ENCODE measurements at regions not wholly inside any gene's neighbourhood (a gene's known extent, or its start where the extent isn't known, plus 50 kb on each side); places are given as distances from the start of the nearest gene placed in this dataset.

GRCh38 chr4:104727643-104728042 lies 232.9 kb upstream of the CXXC4 start:
- TF ChIP-seq, protein P1, sequence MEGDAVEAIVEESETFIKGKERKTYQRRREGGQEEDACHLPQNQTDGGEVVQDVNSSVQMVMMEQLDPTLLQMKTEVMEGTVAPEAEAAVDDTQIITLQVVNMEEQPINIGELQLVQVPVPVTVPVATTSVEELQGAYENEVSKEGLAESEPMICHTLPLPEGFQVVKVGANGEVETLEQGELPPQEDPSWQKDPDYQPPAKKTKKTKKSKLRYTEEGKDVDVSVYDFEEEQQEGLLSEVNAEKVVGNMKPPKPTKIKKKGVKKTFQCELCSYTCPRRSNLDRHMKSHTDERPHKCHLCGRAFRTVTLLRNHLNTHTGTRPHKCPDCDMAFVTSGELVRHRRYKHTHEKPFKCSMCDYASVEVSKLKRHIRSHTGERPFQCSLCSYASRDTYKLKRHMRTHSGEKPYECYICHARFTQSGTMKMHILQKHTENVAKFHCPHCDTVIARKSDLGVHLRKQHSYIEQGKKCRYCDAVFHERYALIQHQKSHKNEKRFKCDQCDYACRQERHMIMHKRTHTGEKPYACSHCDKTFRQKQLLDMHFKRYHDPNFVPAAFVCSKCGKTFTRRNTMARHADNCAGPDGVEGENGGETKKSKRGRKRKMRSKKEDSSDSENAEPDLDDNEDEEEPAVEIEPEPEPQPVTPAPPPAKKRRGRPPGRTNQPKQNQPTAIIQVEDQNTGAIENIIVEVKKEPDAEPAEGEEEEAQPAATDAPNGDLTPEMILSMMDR (IDR thresholded peaks at IDR 0.05; ENCODE audit: borderline replicate concordance, extremely low read depth, low read length, poor library complexity, severe bottlenecking) = no peak
- TF ChIP-seq EZH2 (IDR thresholded peaks at IDR 0.05; ENCODE audit: borderline replicate concordance, low read depth, low read length, severe bottlenecking) = no peak
- Histone ChIP-seq H3K4me3 (ENCODE audit: low read depth in 1 of 2, low read length in 2 of 2) (no peak overlapping the region), H3K36me3 (ENCODE audit: insufficient read depth, low read length) (no peaks in the 10 kb centered on the region), H3K4me2 (ENCODE audit: insufficient read depth, low read length) (no peak overlapping the region), H3K27ac (ENCODE audit: low read length) (no peak overlapping the region), H3K27me3 (ENCODE audit: insufficient read depth, low read length, poor library complexity) (no peaks in the 10 kb centered on the region), H3K9ac (ENCODE audit: low read depth, low read length) (no peak overlapping the region), H3K79me2 (ENCODE audit: insufficient read depth, low read length) (no peaks in the 10 kb centered on the region), H4K20me1 (ENCODE audit: insufficient read depth, low read length) (no peaks in the 10 kb centered on the region), H3K4me1 (ENCODE audit: insufficient read depth, low read length) (no peaks in the 10 kb centered on the region), H3K9me3 (ENCODE audit: insufficient read depth, low read length, severe bottlenecking) (no peaks in the 10 kb centered on the region), H2AFZ (ENCODE audit: low read depth, low read length) (no peak overlapping the region)
- ATAC-seq (ENCODE audit: insufficient read depth, low read depth) (no peak), DNase-seq (no peak)

DNA sequence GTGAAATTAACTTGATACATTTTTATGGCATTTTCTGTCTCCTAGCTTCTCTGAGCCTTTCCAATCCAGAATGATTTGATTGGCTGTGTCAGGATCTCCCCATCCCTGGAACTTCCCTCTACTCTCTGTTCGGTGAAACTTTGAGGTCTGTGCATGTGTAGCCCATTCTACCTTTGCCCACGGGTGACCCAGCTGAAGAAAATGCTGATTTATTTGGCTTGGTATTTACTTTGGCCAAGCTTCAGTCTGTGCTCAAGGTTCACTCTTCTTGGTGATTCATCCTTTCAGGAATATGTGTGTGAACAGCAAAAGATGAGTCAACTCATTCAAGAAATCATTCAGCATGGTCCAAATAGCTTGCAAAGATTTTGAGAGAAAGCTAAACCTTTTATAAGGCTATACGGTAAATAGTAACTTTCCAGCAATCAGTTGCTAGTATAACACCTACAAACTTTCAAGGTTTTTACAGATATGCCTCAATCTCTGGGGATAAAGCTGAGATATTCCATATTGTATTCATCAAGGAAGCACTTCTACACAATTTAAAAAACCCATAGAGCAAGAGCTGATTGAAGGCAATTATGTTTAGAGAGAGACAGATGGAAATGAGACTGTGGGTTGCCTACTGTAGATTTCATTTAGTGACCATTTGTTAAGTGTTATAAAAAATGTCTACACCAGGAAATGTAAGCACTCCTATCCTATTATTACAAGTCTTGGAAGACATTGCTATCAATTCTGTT lies 233.9 kb upstream of the CXXC4 start:
- DNase-seq (no peak), ATAC-seq (ENCODE audit: insufficient read depth, low read depth) (no peak)
- TF ChIP-seq EZH2 (IDR thresholded peaks at IDR 0.05; ENCODE audit: borderline replicate concordance, low read depth, low read length, severe bottlenecking) = no peak
- TF ChIP-seq, protein P1 (IDR thresholded peaks at IDR 0.05; ENCODE audit: borderline replicate concordance, extremely low read depth, low read length, poor library complexity, severe bottlenecking) = no peak
- Histone ChIP-seq H2AFZ (ENCODE audit: low read depth, low read length) (no peak overlapping the region), H3K79me2 (ENCODE audit: insufficient read depth, low read length) (no peaks in the 10 kb centered on the region), H3K27me3 (ENCODE audit: insufficient read depth, low read length, poor library complexity) (no peaks in the 10 kb centered on the region), H3K9ac (ENCODE audit: low read depth, low read length) (no peak overlapping the region), H3K4me3 (ENCODE audit: low read depth in 1 of 2, low read length in 2 of 2) (no peak overlapping the region), H4K20me1 (ENCODE audit: insufficient read depth, low read length) (no peaks in the 10 kb centered on the region), H3K4me2 (ENCODE audit: insufficient read depth, low read length) (no peak overlapping the region), H3K36me3 (ENCODE audit: insufficient read depth, low read length) (no peaks in the 10 kb centered on the region), H3K9me3 (ENCODE audit: insufficient read depth, low read length, severe bottlenecking) (no peaks in the 10 kb centered on the region), H3K4me1 (ENCODE audit: insufficient read depth, low read length) (no peaks in the 10 kb centered on the region), H3K27ac (ENCODE audit: low read length) (no peak overlapping the region)

GRCh38 chr4:104732766-104733165 lies 238.1 kb upstream of the CXXC4 start:
- H3K36me3 ChIP-seq (ENCODE audit: insufficient read depth, low read length) = no peaks in the 10 kb centered on the region
- no peak for TF ChIP-seq EZH2 (IDR thresholded peaks at IDR 0.05; ENCODE audit: borderline replicate concordance, low read depth, low read length, severe bottlenecking)
- TF ChIP-seq, protein P1 (IDR thresholded peaks at IDR 0.05; ENCODE audit: borderline replicate concordance, extremely low read depth, low read length, poor library complexity, severe bottlenecking) = no peak
- H3K4me1 ChIP-seq (ENCODE audit: insufficient read depth, low read length) = no peaks in the 10 kb centered on the region
- no peak overlapping the region for H3K4me2 ChIP-seq (ENCODE audit: insufficient read depth, low read length)
- no peaks in the 10 kb centered on the region for H3K9me3 ChIP-seq (ENCODE audit: insufficient read depth, low read length, severe bottlenecking)
- no peak overlapping the region for H3K9ac ChIP-seq (ENCODE audit: low read depth, low read length)
- H2AFZ ChIP-seq (ENCODE audit: low read depth, low read length) = no peak overlapping the region
- H3K79me2 ChIP-seq (ENCODE audit: insufficient read depth, low read length) = no peaks in the 10 kb centered on the region
- H3K27me3 ChIP-seq (ENCODE audit: insufficient read depth, low read length, poor library complexity) = no peaks in the 10 kb centered on the region
- DNase-seq (no peak), ATAC-seq (ENCODE audit: insufficient read depth, low read depth) (no peak)
- no peak overlapping the region for H3K4me3 ChIP-seq (ENCODE audit: low read depth in 1 of 2, low read length in 2 of 2)
- no peak overlapping the region for H3K27ac ChIP-seq (ENCODE audit: low read length)
- H4K20me1 ChIP-seq (ENCODE audit: insufficient read depth, low read length) = no peaks in the 10 kb centered on the region

Data from DND-41 (cell line).